HCT116 (cell line): ENCODE measurements at regions not wholly inside any gene's neighbourhood (a gene's known extent, or its start where the extent isn't known, plus 50 kb on each side); places are given as distances from the start of the nearest gene placed in this dataset.

Experiments used
- JUND ChIP-seq: IDR thresholded peaks from 2 replicates; pipeline ENCODE4 v1.6.1; 2012
- SIN3A ChIP-seq: IDR thresholded peaks from 2 replicates; pipeline ENCODE4 v1.6.1; 2012; ENCODE audit warnings: low read depth
- TF ChIP-seq, protein P1 (sequence below): IDR thresholded peaks from 2 replicates; pipeline ENCODE4 v1.6.1; 2012
- TF ChIP-seq, protein P2 (sequence below), 3 experiments: fragments of 200-600 bp in 1 of 3; sonication (generic) in 1 of 3; IDR thresholded peaks in 2 of 3; conservative IDR thresholded peaks in 1 of 3; 2 replicates each; pipeline ENCODE4 v1.5.1; 2012 to 2017; ENCODE audit warnings: low read depth in 2 of 3, low read length in 2 of 3, antibody characterized with exemption in 1 of 3, borderline replicate concordance in 1 of 3, control low read depth in 1 of 3, mild to moderate bottlenecking in 1 of 3, mixed read lengths in 1 of 3, mixed run types in 1 of 3, moderate library complexity in 1 of 3; ENCODE audit not compliant: insufficient read depth in 1 of 3
- TF ChIP-seq, protein P3 (sequence below): IDR thresholded peaks from 2 replicates; pipeline ENCODE4 v1.6.1; 2011; ENCODE audit warnings: mild to moderate bottlenecking, low read length, moderate library complexity; ENCODE audit not compliant: insufficient replicate concordance; ENCODE audit errors: extremely low read depth

DNA sequence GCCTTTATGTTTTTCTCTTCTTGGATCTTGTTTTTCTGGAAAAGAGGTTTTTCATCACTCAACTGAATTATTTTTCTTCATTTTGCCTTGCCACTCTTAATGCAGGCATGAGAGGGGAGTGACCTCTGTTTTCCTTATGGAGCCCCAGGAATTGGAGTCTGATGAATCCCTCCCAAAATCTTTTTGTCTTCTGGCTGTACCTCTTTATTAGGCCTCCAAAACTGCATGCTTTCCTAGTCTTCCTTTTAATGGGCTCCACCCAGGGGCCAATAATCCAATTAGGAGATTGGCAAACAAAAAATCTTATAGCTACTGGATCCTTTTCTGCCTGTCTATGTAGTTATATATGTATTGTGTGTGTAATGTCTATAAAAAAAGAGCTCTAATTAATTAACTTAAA, 192.4 kb upstream of the PEX5L start:
- no peak for TF ChIP-seq SIN3A
- TF ChIP-seq, protein P1, sequence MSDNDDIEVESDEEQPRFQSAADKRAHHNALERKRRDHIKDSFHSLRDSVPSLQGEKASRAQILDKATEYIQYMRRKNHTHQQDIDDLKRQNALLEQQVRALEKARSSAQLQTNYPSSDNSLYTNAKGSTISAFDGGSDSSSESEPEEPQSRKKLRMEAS, result no peak
- TF ChIP-seq JUND, result no peak
- TF ChIP-seq, protein P2, sequence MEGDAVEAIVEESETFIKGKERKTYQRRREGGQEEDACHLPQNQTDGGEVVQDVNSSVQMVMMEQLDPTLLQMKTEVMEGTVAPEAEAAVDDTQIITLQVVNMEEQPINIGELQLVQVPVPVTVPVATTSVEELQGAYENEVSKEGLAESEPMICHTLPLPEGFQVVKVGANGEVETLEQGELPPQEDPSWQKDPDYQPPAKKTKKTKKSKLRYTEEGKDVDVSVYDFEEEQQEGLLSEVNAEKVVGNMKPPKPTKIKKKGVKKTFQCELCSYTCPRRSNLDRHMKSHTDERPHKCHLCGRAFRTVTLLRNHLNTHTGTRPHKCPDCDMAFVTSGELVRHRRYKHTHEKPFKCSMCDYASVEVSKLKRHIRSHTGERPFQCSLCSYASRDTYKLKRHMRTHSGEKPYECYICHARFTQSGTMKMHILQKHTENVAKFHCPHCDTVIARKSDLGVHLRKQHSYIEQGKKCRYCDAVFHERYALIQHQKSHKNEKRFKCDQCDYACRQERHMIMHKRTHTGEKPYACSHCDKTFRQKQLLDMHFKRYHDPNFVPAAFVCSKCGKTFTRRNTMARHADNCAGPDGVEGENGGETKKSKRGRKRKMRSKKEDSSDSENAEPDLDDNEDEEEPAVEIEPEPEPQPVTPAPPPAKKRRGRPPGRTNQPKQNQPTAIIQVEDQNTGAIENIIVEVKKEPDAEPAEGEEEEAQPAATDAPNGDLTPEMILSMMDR (IDR thresholded peaks at IDR 0.05 in 2 of 3, conservative IDR thresholded peaks at IDR 0.05 in 1 of 3; ENCODE audit: borderline replicate concordance in 1 of 3, insufficient read depth in 1 of 3, low read depth in 2 of 3, low read length in 2 of 3), result no peak
- TF ChIP-seq, protein P3, sequence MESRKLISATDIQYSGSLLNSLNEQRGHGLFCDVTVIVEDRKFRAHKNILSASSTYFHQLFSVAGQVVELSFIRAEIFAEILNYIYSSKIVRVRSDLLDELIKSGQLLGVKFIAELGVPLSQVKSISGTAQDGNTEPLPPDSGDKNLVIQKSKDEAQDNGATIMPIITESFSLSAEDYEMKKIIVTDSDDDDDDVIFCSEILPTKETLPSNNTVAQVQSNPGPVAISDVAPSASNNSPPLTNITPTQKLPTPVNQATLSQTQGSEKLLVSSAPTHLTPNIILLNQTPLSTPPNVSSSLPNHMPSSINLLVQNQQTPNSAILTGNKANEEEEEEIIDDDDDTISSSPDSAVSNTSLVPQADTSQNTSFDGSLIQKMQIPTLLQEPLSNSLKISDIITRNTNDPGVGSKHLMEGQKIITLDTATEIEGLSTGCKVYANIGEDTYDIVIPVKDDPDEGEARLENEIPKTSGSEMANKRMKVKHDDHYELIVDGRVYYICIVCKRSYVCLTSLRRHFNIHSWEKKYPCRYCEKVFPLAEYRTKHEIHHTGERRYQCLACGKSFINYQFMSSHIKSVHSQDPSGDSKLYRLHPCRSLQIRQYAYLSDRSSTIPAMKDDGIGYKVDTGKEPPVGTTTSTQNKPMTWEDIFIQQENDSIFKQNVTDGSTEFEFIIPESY, result no peak
